EL (cell line): ENCODE measurements at regions not wholly inside any gene's neighbourhood (a gene's known extent, or its start where the extent isn't known, plus 50 kb on each side); places are given as distances from the start of the nearest gene placed in this dataset.
A peak's percentile ranks its signal among the peaks of the same experiment; 100 is the strongest.

Experiments
- DNase-seq: peaks from one replicate; pipeline ENCODE4 v3.0.0-alpha.2; 2016

DNA sequence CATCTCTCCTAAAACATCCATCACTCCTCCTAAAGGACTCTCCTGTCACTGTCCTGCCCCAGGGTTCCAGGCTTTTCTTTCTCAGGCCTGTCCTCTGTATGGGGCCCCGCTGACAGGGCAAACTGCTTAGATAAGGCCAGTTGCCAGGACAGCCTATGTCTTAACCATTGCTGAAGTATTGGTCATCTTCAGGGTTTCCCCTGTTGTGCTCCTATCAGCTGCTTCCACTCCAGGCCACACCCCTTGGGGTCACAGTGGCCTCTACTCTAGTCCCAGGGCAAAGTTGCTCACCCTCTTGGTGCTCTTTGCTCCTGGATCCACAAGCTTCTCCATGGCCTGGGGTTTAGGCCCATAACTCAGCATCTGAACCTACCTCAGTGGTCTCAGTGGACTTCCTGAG, 138.0 kb upstream of the PJA1 start:
- DNase-seq, result no peak

DNA sequence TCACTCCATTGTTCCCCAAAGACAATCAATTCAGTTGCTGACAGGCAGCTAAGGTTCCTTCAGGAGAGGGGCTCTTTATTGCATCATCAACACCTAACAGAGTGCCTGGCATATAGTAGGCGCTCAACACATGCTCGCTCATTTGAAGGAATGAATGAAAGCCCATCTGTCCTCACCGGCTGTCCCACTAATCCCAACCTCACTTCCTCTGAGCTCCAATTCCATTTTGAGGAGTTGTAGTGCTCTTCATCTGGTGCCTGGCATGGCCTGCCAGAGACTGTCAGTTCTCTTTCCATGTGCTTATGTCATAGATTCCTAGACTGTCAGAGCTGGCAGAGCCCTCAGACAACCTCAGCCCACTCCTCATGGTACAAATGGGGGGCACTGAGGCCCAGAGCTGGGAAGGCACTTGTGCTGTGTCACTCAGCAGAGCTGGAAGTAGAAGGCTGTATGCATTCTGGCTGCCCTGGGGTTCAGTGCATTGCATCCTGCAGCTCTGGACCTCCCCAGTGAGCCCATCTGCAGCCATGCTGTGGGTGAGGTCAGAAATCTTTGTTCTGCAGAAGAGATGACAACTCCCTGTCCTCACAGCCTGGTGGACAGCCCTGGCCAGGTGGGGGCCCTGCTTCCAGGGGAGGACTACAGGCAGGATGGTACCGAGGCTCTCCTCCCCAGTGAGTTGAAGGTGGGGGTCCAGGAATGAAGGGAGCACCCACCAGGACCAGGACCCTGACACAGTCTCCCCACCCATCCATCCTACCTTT, 134.9 kb upstream of the PJA1 start:
- no peak for DNase-seq

DNA sequence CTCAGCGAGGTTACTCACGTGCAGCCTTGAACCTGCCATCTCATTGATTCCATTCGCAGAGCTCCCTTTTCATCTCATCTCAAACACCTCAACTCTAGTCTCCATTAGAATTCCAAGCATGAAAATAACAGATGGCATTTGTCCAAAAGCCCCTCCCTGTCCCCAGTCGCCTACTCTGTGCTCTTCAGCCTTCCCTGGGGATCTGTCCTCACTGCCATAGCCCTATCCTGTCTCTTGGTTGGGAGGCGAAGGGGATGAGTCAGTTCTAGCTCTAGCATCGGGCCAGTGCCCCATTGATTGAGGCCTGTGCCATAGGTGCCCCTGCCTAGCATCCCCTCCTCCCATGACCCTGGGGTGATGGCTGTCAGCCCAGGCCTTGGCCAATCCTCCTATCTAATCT, 134.0 kb upstream of the PJA1 start:
- no peak for DNase-seq

DNA sequence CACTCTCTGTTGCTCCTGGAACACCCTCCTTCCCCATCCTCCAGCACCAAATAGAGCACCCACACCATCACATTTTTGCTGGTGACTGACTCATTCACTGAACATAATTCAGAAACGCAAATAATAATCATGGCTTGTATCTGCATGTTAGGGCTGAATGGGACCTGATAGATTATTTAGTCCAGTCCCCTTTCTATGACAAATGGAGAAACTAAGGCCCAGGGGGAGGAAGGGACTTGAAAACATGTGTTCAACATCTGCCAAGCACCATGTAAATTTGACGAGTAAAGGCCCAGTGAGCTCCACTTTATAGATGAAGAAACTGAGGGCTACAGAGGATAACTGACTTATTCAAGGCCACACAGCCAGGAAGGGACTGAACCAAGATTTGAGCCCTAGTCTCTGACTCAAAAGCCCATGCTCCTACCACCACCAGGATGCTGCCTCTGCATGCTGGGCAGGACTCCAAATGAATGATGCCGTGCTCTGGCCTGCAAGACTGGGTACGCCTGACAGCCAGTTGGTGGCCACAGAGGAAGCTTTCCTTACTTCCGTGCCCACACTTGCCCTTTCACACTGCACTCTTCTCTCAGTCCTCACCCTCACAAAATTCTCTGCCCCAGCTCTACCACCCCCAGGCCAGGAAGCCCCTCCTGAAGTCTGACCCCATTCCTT, 133.3 kb upstream of the PJA1 start:
- peak; percentile 11 for DNase-seq

DNA sequence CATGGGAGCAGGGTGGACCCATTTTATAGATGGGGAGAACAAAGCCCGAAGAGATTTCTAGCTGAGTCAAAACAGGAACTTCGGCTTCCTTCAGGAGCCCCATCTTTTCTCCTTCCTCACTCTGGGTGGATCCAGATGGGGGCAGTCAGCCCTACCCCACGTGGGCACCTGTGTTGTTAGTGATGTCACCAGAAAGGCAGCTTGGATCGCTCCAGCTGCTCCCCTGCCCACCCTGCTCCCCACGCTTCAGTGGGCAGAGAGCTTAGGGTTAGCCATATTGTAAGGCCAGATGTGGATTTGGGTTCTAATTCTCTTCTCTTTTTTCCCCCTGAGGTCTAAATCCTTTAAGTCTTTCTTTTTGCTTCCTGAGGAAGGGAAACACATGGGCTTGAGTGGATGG, 132.3 kb upstream of the PJA1 start:
- no peak for DNase-seq

DNA sequence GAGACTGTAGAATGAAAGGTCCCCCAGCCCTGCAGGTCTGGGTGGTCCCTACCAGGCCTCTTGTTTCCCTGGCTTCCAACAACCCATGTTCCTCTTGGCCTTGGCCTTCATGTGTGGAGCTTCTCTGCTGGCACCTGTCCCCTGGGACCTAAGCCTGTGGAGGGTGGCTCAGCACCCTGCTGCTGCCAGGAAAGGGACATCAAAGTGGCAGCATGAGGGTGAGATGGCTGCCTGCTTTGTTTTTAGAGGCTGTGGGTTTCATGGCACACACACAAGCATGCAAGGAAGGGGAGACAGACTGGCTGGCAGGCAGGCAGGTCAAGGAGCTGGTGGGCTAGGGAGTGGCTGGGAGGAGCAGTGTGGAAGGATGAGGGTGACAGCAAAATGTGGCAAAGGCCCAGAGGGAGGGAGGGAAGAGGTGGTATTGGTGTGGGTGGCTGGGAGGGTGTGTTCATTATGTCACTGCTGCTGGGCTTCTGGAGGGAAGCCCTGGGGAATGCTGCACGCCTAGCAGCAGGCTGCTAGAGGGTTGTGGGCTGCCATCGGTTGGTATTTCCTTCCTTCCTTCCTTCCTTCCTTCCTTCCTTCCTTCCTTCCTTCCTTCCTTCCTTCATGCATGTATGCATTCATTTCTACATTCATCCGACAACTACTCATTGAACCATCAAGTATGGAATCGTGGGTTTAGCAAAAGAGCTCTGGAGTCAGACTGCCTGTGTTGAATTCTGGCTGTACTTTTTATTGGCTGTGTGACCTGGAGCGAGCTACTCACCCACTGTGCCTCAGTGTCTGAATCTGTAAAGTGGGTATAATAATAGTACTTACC, 128.7 kb upstream of the PJA1 start:
- DNase-seq, result no peak

DNA sequence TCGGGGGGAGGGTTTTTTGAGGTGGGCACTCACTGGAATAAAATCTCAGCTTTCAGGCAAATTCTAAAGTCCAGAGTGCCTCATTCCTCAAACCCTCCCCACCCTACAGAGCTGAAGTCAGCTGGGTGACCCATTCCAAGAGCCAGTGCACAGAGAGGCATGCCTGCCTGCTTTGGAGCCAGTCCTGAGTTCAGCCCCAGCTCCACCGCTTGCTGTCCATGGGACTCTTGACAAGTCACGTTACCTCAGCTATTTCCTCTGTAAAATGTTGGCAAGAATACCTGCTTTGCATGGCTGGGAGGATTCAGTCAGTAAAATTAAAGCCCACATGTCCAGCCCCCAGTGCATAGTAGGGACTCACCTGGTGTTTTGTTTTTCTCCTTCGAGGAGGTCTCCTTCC, 125.9 kb upstream of the PJA1 start:
- no peak for DNase-seq

DNA sequence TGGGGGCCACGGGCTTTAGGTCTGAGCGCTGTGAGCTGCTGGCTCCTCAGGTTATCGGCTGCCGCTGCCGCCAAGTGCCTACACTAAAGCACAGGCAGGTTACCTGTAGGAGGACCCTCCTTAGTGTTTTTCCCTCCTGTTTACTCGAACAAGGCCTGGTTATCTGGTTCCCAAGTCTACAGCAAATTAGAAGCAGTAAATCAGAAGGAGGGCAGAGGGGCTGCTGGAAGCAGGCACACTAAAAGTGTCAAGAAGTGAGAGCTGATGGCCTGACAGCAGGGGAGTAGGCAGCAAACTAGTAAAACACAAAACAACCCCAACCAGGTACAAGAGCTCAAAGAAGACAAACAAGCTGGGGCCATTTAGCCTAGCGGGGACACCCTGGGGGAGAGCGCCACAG, 125.0 kb upstream of the PJA1 start:
- DNase-seq, result no peak

DNA sequence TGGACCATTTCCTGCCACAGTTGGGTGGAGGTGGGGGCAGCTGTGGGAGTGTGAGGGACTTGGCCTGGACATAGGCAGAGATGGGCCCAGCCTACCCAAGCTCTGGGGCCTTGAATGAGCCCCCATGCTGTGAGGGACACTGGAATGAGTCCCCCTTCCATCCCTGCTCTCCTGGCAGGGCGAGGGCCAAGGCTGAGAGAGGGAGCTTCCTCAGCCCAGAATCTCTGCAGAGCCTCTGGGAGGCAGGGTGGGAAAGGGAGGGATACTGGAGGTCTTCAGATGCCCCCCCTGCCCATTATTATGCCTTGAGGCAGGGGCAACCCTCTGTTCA, 124.5 kb upstream of the PJA1 start:
- DNase-seq, result no peak

DNA sequence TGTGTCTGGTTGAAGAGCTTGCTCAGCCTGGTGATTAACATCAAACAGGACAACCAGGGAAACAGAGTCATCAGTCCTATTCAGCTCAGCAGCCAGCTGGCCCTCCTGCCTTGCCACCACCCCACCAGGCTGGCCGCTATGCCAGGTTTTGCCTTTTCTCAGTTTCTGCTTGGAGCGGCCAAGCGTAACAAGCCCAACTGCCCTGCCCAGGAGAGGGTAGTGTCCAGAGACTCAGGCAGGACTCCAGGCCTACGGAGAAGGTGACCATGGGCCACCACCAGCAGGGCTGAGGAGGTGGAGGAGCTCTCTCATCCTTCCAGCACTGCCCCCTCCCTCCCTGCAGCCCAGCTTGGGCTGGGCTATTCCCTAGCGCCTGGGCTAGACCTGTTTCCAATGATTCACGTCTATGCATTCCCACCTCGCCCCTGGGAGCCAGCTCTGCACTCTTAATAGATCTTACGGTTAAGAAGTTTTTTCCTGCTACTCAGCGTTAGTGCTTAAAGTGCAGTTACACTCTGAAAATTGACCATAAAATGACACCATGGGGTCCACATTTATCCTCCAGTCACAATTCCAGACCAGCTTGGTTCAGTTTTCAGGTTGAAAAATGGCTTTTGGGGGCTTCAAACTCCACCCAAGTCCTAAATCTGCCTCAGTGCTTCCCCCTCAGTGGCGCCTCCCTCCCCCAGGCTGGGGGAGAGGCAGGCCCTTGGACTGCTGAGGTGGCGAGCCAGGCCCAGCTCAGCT, 124.0 kb upstream of the PJA1 start:
- DNase-seq, result no peak

DNA sequence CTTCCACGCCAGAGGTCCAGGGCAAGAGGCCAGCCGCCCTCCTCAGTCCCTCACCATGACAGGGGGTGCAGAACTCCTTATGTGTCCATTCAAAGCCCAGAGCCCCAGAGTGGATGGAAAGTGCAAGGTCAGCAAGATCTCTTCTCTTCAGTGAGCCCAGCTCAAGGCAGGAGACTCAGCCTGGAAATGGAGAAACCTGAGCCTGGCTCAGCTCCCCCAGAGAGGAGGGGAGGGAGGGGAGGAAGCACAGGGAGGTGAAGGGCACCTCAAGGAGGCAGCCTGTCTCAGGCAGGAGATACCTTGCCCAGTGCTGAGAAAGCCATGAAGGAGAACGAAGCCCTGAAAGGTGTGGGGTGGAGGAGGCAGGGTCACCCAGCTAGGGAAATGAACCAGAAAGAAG, 121.8 kb upstream of the PJA1 start:
- DNase-seq, result no peak

DNA sequence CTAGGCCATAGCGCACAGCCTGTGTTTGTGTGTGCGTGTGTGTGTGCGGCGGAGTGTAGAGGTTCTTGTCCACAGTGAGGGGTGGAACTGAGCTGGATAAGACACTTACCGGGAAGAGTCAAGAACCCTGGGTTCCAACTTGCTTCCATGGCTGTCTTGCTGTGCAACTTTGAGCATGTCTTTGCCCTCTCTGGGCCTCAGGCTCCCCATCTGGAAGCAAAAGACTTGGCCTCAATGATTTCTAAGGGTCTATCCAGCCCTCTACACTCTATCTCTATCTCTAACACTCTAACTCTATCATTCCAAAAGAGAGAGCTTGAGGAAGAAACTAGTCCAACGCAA, 121.3 kb upstream of the PJA1 start:
- no peak for DNase-seq

DNA sequence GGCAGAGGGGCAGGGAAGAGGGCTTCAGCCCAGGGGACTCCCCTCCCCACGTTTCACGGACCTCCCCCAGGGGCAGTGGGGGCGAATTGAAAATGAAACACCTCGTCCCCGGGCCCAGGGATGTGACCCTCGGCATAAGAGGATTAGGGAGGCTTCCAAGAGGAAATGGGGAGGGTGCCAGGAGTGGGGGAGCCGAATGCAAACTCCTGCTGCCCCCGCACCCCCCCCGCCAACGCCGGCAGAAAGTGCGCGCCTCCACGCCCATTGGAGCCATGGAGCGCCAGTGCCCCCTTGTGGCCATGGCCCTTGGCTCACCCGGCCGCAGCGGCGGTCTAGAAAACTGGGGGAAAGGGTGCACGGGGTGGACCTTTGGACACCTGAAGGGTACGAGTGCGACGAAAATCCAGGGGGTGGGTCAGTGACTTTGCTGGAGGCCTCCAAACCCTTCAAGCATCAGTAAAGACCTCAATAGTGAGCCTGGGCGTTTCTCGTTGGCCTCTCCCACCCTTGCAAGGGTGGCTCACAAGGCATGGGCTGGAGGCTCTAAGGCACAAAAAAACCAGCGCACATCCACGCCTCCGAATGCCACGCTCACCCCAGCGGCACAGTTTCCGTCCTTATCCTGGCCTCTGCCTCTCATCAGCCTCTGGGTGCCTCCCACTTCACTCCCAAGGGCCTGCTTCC, 120.8 kb upstream of the PJA1 start:
- DNase-seq, result peak; percentile 36

DNA sequence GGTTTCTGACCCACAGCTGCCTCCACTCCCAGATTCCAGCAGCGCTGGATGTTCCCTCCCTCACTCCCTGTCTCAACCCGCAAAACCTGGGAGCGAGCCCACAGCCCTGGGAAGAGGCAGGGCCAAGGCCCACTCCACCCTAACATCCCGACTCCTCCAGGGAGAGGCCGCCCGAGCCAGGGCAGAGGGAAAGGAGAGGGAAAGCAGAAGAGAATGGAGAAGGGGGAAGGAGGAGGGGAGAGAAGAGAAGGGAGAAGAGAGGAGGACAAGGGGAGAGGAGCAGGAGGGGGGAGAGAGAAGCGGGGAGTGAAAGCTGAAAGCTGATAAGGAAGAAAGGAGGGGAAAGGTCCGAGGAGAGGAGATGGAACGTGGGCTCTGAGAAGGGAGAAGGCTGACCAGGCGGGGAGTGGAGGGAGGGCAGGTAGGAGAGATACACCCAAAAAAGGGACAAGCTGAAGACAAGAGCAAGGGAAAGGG, 120.2 kb upstream of the PJA1 start:
- DNase-seq, result no peak

DNA sequence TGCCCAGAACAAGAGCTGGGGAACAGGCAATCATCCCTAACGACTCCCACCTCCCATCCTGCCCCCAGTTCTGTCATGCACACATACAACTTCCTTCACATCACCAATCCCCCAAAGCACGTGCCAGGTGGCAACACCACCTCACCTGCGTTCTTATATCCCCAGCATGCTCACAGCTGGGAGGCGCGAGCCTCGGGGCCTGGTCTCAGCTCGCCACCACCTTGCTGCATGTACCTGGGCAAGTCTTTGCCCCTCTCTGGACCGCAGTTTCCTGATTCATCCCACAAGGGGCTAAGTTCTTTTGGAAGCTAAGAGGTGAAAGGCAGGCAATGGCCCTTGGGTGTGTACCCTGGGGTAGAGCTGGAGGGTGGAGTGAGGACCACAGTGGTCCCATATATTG, 119.2 kb upstream of the PJA1 start:
- no peak for DNase-seq

DNA sequence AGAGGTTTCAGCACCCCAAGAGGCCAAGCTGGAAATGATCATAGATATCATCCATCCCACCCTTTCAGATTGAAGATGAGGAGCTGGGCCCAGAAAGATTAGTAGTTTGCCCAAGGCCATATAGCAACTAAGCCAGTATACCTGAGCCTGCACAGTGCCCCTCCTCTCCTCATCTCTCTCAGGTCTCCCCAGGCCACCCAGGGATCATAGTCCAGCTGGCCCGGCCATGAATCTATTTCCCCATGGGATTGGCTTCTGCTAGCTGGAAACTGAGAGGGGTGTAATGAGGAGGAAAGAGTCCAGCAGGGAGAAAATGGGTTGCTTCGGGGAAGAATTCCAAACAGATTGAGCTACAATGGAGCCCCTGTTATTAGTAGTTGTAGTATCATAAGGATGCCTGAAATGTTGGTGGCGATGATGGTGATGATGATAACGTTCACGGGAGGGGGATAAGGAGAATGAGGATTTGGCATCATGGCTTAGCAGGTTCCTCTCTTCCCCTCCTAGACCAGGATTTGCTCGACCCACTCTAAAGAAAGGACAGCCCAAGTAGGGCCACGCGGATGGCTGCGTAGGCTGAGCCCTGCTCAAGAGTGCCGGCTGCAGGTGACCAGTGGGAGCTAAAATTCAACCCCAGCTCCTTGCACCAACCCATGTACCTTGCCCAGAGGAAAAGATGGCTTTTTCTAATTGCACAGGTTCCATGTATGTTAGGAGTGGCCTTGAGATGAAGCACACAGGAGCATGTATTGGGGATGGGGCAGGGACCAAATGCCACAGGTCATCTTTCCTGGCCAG, 117.8 kb upstream of the PJA1 start:
- no peak for DNase-seq

DNA sequence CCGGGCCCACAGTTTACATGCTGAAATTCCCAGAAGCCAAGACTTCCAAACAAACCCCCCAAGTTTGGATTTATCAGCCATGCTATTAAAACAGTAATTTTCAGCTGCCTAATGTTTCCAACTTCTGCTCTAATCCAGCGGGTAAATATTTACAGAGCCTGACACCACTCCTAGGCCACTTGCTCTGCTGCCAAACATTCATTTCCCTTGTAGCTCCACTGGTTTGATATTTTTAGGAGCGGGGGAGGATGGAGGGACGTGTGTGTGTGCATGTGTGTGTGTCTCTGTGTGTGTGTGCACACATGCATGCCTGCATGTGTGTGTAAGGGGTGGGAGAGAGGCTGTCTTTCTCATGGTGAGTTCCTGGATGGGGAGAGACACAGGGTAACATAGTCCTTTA, 115.7 kb upstream of the PJA1 start:
- DNase-seq, result no peak

DNA sequence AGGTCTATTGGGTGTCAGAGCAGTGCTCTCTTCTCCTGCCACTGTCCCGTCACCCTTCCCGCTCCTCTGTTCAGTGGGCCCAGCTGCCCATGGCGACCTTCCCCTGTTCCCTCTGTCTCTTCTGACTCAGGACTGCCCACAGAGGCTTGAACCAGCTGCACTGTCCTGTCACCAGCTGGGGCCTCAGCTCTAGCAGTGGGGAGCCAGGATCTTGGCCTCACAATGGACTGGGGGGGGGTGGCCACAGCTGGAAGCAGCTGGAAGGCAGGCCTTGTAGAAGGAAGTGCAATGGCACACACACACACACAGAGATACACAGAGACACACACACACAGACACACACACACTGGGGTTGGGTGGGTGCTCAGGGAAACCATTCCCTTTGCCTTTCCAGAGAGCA, 114.0 kb upstream of the PJA1 start:
- no peak for DNase-seq

DNA sequence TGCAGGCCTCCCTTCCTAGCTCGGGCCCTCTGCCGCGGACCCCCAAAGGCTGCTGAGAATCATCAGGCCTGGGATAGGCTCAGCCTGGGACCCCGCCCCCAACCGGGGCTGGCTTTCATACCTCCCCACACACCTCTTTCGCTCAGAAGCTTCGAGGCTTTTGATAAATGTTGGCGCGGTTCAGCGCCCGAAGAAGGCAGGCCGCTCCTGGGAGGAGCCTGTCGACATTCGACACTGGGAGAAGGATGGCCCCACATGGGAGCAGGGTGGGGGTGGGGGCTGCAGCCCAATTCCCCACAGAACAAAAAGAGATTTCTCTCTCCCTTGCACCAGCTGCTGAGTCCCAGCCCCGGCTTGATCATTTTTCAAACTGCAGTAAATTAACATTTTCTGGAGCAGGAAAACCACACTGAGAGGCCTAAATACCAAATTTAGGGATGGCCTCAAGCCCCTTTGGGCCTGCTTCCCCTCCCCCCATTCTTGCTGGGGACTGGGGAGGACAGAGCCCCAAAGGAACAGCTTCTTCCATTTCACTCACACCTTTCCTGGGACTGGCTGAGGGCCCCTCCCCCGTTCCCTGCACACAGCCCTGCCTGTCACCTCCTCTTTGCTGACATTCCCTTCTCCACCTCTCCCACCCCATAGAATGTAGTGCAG, 112.9 kb upstream of the PJA1 start:
- no peak for DNase-seq

DNA sequence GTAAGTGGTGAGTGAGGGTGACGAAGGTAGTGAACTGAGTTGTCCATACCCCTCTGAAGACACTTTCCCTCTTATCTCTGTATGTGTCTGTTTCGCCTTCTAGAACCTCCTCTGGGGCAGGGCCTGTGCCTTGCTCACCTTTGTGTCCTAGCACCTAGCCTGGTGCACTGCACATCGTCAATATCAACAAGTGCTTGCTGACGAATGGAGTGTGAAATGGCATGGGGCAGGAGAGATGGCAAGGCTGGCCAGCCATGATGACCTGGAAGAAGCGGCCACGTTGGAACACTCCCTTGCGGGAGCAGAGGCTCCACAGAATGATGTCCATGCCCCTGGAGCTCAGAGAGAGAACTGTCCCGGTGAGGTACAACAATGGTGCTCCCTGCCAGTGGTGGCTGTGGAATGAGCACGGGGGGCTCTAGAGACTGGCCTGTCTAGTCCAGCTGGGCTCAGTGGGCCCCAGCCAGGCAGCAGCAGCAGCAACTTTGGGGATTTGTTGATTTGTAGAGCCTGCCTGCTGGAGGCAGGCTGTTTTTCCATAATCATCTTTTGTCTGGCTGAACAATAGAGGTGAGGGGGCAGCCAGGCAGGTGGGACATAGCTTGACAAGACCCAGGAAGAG, 112.2 kb upstream of the PJA1 start:
- DNase-seq, result no peak

DNA sequence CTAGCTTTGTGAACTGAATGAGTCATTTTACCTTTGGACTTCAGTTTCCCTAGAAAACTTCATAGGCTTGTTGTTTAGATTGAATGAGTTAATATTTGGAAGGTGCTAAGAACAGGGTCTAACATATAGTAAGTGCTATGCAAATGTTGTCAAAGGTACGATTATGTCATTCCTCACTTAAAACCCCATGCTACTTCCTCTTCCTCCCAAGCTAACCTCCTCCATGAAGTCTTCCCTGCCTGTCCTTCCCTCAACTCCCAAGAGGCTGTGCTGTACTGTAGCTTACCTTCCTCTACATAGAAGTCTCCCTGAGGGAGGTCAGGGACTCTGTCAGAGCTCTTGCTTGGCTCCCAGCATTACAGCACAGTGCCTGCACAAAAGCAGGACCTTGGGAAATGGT, 103.4 kb upstream of the PJA1 start:
- no peak for DNase-seq
